ENCODE measurements at regions not wholly inside any gene's neighbourhood (a gene's known extent, or its start where the extent isn't known, plus 50 kb on each side); places are given as distances from the start of the nearest gene placed in this dataset.
A peak's percentile ranks its signal among the peaks of the same experiment; 100 is the strongest.
"Not testable (repeated sequence)": the region's sequence is repeated elsewhere in the genome, so short reads cannot be mapped to it uniquely, and the experiment has no call there.

GRCh38 chrX:144202726-144203125 lies 318.9 kb downstream of the UBE2NL start:
- DNase-seq: not testable (repeated sequence)

GRCh38 chrX:144208360-144209024 lies 324.6 kb downstream of the UBE2NL start:
- DNase-seq: not testable (repeated sequence)

GRCh38 chrX:144214651-144215050 lies 330.8 kb downstream of the UBE2NL start:
- no peak for DNase-seq

GRCh38 chrX:144219035-144219434 lies 335.2 kb downstream of the UBE2NL start:
- DNase-seq: no peak

GRCh38 chrX:144231116-144231785 lies 347.4 kb downstream of the UBE2NL start:
- not testable (repeated sequence) for DNase-seq

GRCh38 chrX:144253356-144253755 lies 369.5 kb downstream of the UBE2NL start:
- DNase-seq: no peak

GRCh38 chrX:144259054-144259453 lies 375.2 kb downstream of the UBE2NL start:
- DNase-seq: no peak

- DNase-seq: no peak
Observed at GRCh38 chrX:144265641-144266040, 381.8 kb downstream of the UBE2NL start.

- DNase-seq: peak; percentile 10
Observed at GRCh38 chrX:144275367-144275766, 391.5 kb downstream of the UBE2NL start.

GRCh38 chrX:144275843-144276242 lies 392.0 kb downstream of the UBE2NL start:
- no peak for DNase-seq

- no peak for DNase-seq
Observed at GRCh38 chrX:144293229-144293628, 409.4 kb downstream of the UBE2NL start.

- DNase-seq: no peak
Observed at GRCh38 chrX:144295921-144296320, 412.1 kb downstream of the UBE2NL start.

GRCh38 chrX:144297221-144297620 lies 413.4 kb downstream of the UBE2NL start:
- no peak for DNase-seq

GRCh38 chrX:144327495-144327894 lies 443.6 kb downstream of the UBE2NL start:
- DNase-seq: peak; percentile 0

- no peak for DNase-seq
Observed at GRCh38 chrX:144333429-144333828, 449.6 kb downstream of the UBE2NL start.

GRCh38 chrX:144334577-144334976 lies 450.7 kb downstream of the UBE2NL start:
- DNase-seq: no peak

GRCh38 chrX:144335402-144335801 lies 451.5 kb downstream of the UBE2NL start:
- DNase-seq: no peak

GRCh38 chrX:144379156-144379555 lies 495.3 kb downstream of the UBE2NL start:
- DNase-seq: no peak

GRCh38 chrX:144388738-144389137 lies 504.9 kb downstream of the UBE2NL start:
- no peak for DNase-seq

Data from eye (tissue), 1 donor.